Activated CD4-positive, alpha-beta T cell treated with anti-CD3 and anti-CD28 coated beads, Interleukin-2, Interleukin-4, amounts not matched to agents 100 ng/mL and 50 ng/mL, durations not matched to agents 16 hours and 8 hours (primary cell): ENCODE measurements at regions not wholly inside any gene's neighbourhood (a gene's known extent, or its start where the extent isn't known, plus 50 kb on each side); places are given as distances from the start of the nearest gene placed in this dataset.
"Not testable (repeated sequence)": the region's sequence is repeated elsewhere in the genome, so short reads cannot be mapped to it uniquely, and the experiment has no call there.

ENCODE experiments used
- DNase-seq: peaks from one replicate; pipeline ENCODE4 v3.0.0-alpha.2; 2020; ENCODE audit warnings: low spot score

DNA sequence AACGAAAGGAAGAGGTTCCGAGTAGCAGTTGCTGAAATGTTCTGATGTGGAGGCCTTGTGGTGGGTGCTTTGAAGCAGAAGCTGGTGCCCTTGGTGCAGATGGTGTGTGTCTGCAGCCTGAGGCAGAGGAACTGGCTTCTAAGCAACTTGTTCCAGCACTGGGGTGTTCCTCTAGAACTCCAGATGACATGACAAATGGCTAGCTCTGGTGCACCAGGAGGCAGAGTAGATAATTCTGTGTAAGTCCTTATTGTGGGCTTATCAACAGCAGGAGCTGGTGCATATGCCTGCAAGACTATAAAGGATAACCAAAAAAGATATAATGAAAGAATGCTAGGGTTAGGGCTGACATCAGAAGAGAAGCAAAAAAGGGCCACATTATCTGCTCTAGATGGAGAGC is 76.5 kb downstream of the ARL5B start:
- no peak for DNase-seq

DNA sequence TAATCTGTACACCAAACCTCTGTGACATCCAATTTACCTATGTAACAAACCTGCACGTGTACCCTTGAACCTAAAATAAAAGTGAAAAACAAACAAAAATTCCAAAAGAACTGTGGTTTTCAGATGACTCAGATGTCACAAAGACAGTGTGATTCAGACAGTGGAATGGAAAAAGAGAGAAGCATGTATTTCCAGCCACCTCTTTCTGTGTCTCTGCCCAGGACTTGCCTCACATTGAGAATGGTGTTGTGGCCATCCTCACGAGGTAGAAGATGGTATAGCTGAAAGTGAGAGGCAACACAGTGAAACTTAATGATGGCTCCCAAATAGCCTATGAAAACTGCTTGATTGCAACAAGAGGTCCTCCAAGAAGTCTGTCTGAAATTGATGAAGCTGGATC is 78.0 kb downstream of the ARL5B start:
- no peak for DNase-seq

DNA sequence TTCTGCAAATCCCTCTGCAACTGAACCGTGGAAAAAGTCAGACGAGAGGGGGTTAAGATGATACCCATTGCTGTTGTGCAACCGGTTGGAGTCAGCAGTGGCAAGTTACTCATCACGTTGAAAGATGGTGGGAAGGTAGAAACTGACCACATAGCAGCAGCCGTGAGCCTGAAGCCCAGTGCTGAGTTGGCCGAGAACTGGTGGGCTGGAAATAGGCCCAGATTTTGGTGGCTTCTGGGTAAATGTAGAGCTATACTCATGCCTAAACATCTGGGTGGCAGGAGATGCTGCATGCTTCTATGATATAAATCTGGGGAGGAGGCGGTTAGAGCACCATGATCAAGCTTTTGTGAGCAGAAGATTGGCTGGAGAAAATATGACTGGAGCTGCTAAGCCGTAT is 78.6 kb downstream of the ARL5B start:
- no peak for DNase-seq

DNA sequence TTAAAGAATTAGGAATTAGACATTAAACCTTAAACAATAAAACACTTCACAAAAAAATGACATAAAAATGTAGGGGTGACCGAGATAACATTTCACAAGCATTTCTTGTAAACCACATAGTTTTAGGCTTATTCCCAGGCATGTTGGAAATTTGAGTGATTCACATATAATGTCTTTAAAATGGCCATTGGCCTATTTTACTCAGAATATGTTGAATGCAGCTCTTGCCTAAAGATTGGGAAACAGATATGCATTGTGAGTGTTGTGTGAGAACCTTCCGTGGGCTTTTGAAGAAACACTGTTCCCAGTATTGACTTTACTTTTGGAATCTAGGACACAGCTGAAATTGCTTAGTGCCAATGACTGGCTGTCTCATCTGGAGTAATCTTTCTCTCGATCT is 79.6 kb downstream of the ARL5B start:
- no peak for DNase-seq

GRCh38 chr10:18743926-18744325 is 84.7 kb downstream of the ARL5B start:
- DNase-seq = no peak

DNA sequence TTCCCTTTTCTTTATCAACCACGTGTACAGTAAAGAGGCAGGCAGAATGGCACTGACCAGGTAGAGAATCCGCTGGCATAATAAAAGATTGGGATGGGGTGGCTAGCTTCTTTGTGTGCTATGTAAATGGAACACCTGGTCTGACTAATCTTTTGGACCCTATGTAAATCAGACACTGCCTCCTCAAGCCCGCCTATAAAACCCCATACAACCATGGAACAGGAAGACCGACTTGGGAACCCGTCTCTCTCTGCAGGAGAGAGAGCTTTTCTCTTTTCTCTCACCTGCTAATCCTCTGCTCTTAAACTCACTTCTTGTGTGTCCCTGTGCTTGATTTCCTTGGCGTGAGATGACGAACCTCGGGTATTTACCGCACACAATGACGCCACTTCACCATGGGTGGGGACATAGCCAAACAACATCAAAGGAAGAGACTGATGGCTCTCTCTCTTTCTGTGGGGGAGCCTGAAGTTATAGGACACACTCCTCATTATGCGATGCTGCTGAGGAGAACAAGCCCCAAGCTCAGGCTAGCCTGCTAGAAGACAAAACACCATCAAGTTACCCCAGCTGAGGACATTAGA is 94.2 kb downstream of the ARL5B start:
- DNase-seq = no peak

- DNase-seq = no peak
Observed at GRCh38 chr10:18759575-18759974, 100.3 kb downstream of the ARL5B start.

DNA sequence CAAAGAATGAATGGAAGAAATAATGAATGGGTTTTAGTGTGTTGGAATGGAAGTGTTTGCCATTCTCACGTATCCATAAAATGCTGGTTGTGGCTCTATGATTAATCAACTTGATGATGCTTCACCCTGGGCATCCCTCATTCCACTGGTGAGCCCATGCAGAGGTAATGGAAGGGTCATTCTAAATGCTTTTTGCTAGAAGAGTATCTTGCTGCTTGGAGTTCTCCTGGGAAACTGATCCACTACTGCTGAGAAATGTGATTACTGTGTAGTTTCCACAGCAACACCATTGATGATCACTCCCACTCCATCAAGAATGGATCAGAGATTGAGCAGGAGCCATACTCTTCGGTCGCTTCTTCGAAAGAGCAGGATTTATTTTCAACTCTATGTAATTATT is 101.6 kb downstream of the ARL5B start:
- DNase-seq = no peak

DNA sequence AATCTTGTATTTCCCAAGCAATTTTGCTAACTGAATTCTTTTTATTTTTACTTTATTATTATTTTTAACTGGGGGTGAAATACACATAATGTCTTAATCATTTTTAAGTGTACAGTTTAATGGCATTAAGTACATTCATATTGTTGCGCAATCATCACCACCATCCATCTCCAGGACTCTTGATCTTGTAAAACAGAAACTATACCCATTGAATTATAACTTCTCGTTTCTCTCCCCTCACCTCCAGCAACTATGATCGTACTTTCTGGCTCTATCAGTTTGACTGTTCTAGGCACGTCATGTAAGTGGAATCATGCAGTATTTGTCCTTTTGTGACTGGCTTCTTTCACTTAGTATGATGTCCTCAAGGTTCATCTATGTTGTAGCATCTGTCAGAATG is 108.8 kb downstream of the ARL5B start:
- DNase-seq = no peak

GRCh38 chr10:18773180-18773579 is 113.9 kb downstream of the ARL5B start:
- DNase-seq = no peak

DNA sequence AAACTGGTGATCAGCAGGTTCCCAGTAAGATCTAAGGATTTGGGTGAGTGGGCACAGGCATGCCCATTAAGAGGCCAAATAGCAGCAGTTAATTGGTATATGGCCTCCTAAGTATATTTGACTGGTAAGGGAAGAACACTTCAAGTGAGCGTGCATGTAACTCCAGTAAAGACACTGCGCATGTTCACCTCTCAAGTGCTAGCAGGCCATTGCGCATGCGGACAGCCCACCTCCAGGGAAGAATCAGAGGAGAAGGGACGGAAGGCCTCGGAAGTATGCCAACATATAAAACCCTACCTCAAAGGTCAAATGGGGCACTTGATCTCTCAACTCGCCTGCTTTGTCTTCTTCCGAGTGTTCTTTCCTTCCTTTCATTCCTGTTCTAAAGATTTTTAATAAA is 118.0 kb downstream of the ARL5B start:
- no peak for DNase-seq

DNA sequence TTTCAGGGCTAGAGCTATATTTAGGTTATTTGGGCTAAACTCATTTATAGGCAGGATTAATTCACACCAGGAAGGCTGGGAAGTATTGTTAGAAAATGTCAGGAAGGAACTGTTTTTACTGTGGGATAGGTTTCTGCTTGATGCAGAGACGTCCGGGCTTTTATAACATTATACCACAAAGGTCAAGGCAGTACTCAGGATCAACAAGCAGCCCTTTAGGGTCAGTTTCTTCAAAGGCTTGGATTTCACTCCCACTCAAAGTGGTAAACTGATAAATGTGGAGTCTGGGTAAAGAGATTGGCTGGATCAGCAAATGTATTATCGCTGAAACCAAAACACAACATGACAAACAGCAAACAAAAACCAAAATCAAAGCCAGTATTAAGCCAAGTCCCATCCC is 127.2 kb downstream of the ARL5B start:
- no peak for DNase-seq

DNA sequence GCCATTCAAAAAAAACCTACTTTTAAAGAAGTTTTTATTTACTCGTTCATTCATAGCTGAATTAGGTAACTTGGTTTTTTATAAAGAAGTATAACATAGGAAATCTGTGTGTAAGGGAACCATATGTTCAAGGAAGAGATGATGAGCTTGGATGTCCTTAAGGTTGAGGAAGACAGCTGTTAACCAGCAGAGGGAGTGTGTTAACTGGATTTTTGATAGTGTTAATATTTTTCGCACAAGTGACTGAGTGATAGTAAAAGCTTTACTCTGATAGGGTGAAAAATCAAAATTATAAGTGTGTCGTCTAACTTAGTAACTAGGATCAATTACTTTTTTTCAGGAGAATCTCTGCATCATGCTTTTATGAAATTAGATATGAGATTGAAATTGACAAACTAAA is 134.7 kb downstream of the ARL5B start:
- no peak for DNase-seq

DNA sequence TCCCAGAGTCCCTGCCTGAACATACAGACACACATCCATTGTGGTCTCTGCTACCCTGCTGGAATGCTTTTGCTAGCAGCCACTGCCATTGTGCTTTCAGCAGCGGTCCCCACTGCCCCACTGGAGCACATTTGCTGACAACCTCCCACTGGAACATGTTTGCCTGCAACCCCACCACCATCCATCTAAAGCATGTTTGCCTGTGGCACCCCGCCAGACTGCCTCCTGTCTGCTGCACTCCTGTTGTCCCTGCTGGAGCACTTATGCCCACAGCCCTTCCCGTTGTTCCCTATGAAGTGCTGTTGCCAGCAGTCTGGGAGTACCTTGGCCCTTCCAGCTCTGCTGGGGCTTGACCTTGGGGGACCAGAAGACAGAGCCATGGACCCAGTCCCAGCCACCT is 136.3 kb downstream of the ARL5B start:
- DNase-seq = no peak

DNA sequence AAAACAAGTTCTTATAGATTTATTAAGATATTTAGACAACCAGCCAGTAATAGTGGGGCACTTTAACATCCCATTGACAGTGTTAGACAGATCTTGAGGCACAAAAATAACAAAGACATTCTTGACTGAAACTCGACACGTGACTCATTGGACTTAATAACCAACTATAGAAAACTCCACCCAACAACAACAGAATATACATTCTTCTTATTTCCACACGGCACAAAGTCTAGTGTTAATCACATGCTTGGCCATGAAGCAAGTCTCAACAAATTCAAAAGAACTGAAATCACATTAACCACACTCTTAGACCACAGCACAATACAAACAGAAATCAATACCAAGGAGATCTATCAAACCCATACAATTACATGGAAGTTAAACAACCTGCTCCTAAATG is 138.1 kb downstream of the ARL5B start:
- no peak for DNase-seq

DNA sequence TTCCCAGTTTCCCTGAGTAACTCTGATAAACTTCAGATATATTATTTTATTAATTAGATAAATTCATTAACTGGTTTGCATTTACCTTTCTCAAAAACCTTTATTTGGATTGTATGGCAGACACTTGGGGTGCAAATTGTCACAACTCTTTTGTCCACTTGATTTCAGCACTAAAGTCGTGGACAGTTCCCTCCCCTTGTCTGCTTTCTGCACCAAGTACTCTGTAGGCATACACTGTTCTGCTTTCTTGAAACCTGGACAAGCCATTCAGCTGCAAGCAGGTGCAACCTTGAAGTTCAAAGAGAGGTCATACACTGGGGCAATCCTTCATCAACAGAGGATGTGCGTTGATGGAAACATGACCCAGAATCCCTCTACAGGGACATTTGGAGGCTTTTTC is 162.9 kb downstream of the ARL5B start:
- no peak for DNase-seq

DNA sequence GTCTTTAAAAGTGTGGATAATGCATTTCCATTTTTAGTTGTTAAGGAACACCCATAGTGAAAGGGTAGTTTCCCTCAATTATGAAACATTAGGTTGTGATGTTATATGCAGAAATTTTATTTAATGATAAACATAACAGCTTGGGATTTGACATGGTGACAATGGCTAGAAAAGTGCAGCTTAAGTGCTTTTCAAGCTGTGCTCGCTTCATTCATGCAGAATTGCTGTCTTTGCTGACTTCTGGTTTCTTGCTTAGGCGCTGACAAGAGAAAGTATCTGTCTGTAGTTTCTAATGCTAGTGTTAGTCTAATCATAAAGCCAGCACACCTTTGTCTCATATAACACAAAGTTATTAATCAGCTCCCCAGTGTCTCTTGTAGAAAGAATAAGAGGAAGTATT is 170.0 kb downstream of the ARL5B start:
- DNase-seq = no peak

DNA sequence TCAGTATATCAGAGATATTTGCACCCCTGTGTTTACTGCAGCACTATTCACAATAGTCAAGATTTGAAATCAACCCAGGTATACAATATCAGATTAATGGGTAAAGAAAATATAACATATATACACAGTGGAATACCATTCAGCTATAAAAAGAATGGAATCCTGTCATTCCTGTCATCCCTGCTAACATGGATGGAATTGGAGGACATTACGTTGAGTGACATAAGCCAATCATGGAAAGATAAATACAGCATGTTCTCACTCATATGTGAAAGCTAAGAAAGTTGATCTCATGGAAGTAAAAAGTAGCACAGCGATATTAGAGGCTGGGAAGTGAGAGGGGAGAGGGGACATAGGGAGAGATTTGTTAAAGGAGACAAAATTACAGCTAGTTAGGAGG is 171.0 kb downstream of the ARL5B start:
- no peak for DNase-seq

DNA sequence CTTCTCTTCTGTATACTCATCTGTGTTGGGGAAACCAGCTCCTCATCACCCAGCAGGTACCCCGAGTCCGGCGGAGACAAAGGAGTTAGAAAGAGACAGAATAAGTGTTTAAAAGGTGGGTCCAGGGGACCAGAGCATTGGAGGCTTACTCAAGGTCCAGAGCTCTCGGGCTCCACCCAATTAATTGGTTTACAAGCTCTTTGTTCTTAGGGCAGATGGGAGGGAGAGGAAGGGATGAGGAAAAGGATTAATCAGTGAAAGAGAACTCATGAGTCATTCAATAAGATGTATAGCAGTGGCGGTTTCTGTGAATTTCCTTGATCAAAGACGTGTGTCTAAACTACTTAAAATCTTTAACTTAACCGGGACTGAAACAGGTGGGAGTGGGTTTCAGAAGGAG is 192.0 kb upstream of the MALRD1 start:
- DNase-seq = not testable (repeated sequence)

DNA sequence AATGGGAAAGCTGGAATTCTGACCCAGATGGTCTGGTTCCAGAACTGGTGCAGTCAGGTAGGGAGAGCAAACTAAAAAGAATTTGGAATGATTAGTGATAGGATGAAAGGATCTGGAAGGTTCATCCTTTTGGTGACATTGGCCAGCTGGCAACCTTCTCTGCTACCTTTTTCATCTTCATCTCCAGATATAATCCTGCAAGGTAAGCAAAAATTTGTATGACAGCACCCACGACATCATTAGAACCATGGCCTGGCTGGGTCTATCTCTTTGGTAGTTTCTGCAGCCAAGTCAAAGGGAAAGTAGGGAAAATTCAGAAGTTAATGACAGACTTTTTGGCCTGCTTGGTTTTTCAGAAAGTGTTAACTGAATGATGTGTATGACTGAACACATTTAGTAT is 188.9 kb upstream of the MALRD1 start:
- no peak for DNase-seq

DNA sequence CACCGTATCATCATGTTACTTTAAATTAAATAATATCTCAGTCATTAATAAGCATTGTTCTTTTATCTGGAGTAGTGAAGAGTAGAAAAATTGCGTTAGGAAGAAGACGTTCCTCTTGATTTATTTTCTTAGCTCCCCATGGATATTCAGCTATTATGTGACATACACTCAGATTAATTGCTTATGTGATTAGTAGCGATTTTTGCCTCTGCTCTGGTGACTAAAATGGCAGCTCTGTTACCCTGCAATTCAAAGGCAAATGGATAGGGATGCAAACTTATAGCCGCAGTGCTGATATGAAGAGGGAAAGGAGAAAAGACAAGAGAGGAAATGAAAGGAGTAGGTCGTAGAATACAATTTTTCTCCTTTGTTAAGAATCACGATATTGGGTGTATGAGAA is 188.4 kb upstream of the MALRD1 start:
- no peak for DNase-seq

DNA sequence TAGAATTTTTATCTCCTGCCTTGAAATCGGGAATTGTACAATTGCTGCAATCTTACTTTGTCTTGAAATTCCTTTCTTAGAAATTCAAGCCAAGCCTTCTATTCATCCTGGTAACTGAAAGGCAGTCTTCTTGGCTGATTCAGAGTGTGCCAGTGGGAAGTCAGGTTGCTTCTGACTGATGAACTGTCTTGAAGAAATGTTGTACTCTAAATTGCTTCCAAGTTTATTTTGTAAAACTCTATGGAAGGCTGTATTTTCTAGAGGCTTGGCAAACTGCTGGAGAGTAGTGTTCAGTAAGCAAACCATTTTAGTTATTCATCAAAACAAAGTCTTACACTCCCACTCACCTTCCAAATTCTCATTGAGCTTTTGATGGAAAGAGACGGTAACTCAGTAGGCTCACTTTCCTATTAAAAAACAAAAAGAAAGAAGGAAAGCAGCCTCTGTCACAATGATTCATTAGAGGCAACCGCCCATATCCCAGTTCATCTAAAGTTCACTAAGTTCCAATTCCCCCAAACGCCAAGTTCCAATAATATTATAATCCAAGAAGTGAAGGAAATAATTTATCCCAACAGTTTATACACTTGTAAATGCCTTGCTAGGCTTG is 187.9 kb upstream of the MALRD1 start:
- DNase-seq = no peak

DNA sequence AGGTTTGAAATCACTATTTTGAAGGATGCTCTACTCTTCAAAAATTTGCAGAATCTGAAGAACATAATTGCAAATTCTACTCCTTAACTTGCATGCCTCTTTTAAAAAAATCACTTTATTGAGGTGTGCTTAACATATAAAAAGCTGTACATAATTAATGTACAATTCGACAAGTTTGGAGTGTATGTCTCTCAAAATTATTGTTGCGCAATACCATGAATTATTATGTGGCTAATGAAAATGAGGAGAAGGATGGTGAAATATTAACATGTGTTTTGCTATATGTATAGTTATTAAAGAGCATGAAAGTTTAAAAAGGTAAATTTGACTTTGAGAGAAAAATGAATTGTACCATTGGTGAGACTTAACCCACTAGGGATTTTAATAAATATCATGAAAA is 187.2 kb upstream of the MALRD1 start:
- no peak for DNase-seq

GRCh38 chr10:18866852-18867251 is 181.7 kb upstream of the MALRD1 start:
- no peak for DNase-seq

- DNase-seq = no peak
Observed at GRCh38 chr10:18868919-18869318, 179.7 kb upstream of the MALRD1 start.
